Duodenal mucosa (tissue), 2 donors: ENCODE measurements at regions not wholly inside any gene's neighbourhood (a gene's known extent, or its start where the extent isn't known, plus 50 kb on each side); places are given as distances from the start of the nearest gene placed in this dataset.

Experiments used
- H3K27ac ChIP-seq: one replicate; pipeline ENCODE4 v1.7.0; 2013; ENCODE audit warnings: low read depth, low read length
- H3K27me3 ChIP-seq, 2 donors: one replicate each; pipeline ENCODE4 v1.7.0; 2013; ENCODE audit warnings: low read length in 2 of 2, control low read depth in 1 of 2; ENCODE audit not compliant: insufficient read depth in 2 of 2, control insufficient read depth in 1 of 2
- H3K36me3 ChIP-seq, 2 donors: one replicate each; pipeline ENCODE4 v1.7.0; 2013; ENCODE audit warnings: low read length in 2 of 2, control low read depth in 1 of 2; ENCODE audit not compliant: insufficient read depth in 2 of 2, control insufficient read depth in 1 of 2
- H3K4me1 ChIP-seq, 2 donors: one replicate each; pipeline ENCODE4 v1.7.0; 2013; ENCODE audit warnings: low read length in 2 of 2, control low read depth in 1 of 2; ENCODE audit not compliant: insufficient read depth in 2 of 2, control insufficient read depth in 1 of 2
- H3K4me3 ChIP-seq, 2 donors: one replicate each; pipeline ENCODE4 v1.7.0; 2013; ENCODE audit warnings: low read length in 2 of 2, low read depth in 1 of 2
- H3K9ac ChIP-seq, 2 donors: one replicate each; pipeline ENCODE4 v1.7.0; 2013; ENCODE audit warnings: low read length in 2 of 2, low read depth in 1 of 2
- H3K9me3 ChIP-seq, 2 donors: one replicate each; pipeline ENCODE4 v1.7.0; 2013; ENCODE audit warnings: low read length in 2 of 2, control low read depth in 1 of 2; ENCODE audit not compliant: control insufficient read depth in 1 of 2

DNA sequence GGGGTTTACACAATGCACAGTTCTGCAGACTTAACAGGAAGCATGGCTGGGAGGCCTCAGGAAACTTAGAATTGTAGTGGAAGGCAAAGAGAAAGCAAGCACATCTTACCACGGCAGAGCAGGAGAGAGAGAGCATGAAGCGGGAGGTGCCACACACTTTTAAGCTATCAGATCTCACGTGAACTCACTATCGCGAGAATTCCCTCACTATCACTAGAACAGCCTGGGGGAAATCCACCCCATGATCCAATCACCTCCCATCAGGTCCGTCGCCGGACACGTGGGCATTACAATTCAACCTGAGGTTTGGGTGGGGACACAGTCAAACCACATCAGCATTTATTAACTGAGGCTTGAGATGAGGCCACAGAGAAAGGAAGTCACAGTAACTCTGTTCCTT lies 326.7 kb downstream of the C16orf95 start:
- Histone ChIP-seq H3K36me3 (no peaks in the 10 kb centered on the region), H3K9me3 (no peaks in the 10 kb centered on the region), H3K27ac (no peak overlapping the region), H3K4me1 (no peaks in the 10 kb centered on the region), H3K4me3 (no peak overlapping the region), H3K27me3 (no peaks in the 10 kb centered on the region), H3K9ac (no peak overlapping the region)

DNA sequence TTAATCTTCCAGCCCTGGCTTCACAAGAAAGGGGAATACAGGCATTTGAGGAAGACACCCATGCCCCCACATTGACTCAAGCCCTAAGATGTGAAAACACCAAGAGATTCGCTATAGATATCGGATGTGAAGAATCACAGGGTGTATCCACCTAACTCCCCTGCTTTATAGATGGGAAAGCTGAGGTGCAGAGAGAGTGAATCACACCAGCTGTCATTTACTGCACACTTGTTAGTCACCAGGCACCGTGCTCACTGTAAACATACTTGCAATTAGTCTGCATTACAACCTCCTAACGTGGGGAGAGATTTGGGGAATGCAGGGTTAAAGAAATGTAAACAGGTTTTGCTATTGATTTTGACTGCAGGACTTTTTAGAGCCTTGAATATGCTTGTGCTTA lies 325.5 kb downstream of the C16orf95 start:
- no peaks in the 10 kb centered on the region for H3K4me1 ChIP-seq
- H3K9ac ChIP-seq: no peak overlapping the region
- no peak overlapping the region for H3K27ac ChIP-seq
- H3K36me3 ChIP-seq: no peaks in the 10 kb centered on the region
- H3K4me3 ChIP-seq: no peak overlapping the region
- no peaks in the 10 kb centered on the region for H3K27me3 ChIP-seq
- no peaks in the 10 kb centered on the region for H3K9me3 ChIP-seq

DNA sequence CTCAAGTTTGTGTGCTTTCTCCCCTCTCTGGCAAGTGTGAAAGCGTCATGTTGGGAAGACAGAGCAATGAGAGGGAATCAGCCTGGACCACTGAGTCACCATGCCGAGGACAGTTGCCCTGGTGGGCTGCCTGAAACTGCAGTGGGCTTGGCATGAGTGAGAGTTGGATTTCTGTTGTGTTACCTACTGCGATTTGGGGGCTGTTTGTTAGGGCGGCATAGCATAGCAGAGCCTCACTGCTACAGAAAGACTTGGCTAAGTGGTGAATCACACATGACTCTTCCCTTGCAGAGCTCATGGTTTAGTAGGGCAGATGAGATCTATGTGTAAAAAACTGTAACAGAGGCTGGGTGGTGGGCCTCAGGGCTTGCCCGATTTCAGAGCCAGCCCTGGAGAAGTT lies 324.6 kb downstream of the C16orf95 start:
- Histone ChIP-seq H3K9ac (no peak overlapping the region), H3K27ac (no peak overlapping the region), H3K9me3 (no peaks in the 10 kb centered on the region), H3K27me3 (no peaks in the 10 kb centered on the region), H3K36me3 (no peaks in the 10 kb centered on the region), H3K4me1 (no peaks in the 10 kb centered on the region), H3K4me3 (no peak overlapping the region)

DNA sequence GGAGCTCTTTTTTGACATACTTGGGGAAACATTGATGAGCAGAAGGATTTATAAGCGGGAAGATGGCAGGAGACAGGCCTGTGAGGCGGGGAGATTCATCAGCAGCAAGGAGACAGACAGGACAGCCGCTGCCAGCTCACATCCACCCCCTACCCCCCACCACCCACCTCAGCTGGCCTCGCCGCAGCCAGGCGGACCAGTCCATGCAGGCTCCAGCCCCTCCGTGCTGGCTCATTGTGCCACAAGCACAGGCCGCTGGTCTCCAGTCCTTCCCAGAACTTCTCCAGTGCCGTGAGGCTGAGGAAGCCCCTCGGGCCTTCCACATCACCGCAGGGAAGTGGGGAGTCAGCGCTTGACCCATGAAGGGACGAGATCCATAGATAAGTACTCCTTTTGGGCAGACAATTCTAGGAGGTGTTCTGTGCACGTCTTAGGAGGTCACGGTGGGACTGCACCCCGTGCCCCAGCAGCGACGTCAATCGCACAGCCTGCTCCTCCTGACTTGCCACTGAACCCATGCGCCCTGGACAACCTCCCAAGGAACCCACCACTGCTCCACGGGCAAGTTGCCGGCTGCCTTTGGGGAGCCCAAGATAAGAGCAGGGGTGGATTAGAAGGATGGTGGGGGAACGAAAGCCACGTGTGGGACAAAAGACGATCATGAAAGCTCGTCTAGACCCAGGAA lies 323.6 kb downstream of the C16orf95 start:
- no peaks in the 10 kb centered on the region for H3K9me3 ChIP-seq
- no peak overlapping the region for H3K27ac ChIP-seq
- no peak overlapping the region for H3K4me3 ChIP-seq
- H3K4me1 ChIP-seq: no peaks in the 10 kb centered on the region
- H3K9ac ChIP-seq: no peak overlapping the region
- H3K36me3 ChIP-seq: no peaks in the 10 kb centered on the region
- no peaks in the 10 kb centered on the region for H3K27me3 ChIP-seq

DNA sequence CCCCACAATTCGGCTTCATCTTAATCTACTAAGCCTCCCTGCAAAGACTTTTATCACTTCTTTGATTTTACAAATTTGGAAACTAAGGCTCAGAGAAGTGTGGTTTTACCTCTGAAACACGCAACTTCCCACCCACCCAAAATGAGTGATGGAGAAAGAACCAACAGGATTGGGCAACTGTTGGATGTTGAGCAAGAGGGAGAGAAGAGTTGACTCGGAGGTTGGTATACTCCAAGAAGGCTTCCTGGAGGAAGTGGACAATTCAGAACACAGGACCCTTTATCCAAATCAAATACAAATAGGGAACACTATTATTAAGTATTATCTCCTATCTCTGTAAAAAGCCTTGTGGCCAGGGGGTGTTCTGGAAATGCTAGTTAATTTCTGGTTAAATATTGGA lies 323.0 kb downstream of the C16orf95 start:
- no peak overlapping the region for H3K4me3 ChIP-seq
- no peaks in the 10 kb centered on the region for H3K36me3 ChIP-seq
- peaks cover 0 to 4% of the 10 kb centered on the region in 2 donors for H3K9me3 ChIP-seq
- H3K4me1 ChIP-seq: no peaks in the 10 kb centered on the region
- no peak overlapping the region for H3K27ac ChIP-seq
- H3K9ac ChIP-seq: no peak overlapping the region
- no peaks in the 10 kb centered on the region for H3K27me3 ChIP-seq

DNA sequence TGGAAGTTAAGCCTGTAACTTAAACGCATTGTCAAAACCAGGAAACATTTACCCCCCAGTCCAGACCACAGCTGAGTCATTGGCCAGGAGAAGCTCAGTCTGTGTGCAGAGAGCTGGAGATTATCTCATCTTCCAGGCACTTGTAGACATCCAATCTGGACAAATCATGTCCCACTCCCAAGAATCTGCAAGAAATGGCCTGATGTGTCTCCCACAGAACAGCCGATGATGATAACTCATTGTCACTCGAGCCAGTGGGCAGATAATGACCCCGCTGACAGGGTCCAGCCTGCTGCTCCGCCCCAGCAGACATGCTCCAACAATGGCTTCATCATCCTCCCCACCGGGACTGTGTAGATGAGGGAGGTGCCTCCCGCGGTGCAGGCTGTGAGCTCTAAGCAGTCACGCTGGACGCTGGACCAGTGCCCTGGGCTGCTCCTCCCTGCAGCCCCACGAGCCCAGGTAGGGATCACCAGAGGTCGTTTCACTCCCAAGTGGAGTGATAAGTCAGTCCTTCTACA lies 322.5 kb downstream of the C16orf95 start:
- Histone ChIP-seq H3K27ac (no peak overlapping the region), H3K4me3 (no peak overlapping the region), H3K4me1 (no peaks in the 10 kb centered on the region), H3K9me3 (peaks cover 0 to 4% of the 10 kb centered on the region in 2 donors), H3K36me3 (no peaks in the 10 kb centered on the region), H3K27me3 (no peaks in the 10 kb centered on the region), H3K9ac (no peak overlapping the region)

DNA sequence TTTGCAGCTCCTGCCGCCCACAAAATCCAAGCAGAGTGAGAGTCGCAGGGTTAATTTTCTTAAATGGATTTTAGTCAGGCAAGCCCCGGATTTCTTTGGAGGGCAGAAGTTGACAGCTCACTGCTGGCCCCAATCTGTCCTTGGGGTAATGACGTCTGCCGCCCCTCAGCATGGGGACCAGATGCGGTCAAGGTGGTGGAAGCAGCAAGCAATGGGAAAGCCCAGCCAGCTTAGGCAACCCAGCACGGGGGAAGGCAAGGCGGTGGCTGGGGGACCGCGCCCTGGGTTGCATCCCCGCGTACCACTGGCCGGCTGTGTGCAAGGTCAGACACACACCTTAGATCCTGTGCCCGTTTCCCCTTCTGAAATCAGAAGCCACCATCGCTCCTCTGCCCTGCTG lies 321.7 kb downstream of the C16orf95 start:
- Histone ChIP-seq H3K27ac (no peak overlapping the region), H3K4me3 (no peak overlapping the region), H3K27me3 (no peaks in the 10 kb centered on the region), H3K9me3 (peaks cover 0 to 4% of the 10 kb centered on the region in 2 donors), H3K36me3 (no peaks in the 10 kb centered on the region), H3K9ac (no peak overlapping the region), H3K4me1 (no peaks in the 10 kb centered on the region)

DNA sequence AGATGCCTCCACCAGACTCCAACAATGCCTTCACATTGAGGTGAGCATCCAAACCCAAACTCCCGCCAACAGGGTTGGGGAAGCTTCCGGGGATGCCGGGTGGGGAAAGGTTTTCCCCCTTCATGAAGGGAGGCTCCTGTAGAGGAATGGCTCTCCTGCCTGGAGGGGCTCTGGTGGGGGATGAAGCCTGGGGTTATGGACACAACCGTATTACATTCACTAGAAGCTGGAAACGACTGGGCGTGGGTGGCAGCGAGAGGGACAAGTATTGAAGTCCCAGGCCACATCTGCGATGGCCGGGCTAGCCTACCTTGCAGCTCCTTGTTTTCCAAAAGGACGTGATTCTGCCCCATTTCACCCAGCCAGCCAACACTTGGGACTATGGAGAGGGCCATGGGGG lies 321.1 kb downstream of the C16orf95 start:
- no peaks in the 10 kb centered on the region for H3K4me1 ChIP-seq
- no peak overlapping the region for H3K4me3 ChIP-seq
- H3K27me3 ChIP-seq: no peaks in the 10 kb centered on the region
- no peak overlapping the region for H3K9ac ChIP-seq
- H3K27ac ChIP-seq: no peak overlapping the region
- peaks cover 0 to 4% of the 10 kb centered on the region in 2 donors for H3K9me3 ChIP-seq
- no peaks in the 10 kb centered on the region for H3K36me3 ChIP-seq

DNA sequence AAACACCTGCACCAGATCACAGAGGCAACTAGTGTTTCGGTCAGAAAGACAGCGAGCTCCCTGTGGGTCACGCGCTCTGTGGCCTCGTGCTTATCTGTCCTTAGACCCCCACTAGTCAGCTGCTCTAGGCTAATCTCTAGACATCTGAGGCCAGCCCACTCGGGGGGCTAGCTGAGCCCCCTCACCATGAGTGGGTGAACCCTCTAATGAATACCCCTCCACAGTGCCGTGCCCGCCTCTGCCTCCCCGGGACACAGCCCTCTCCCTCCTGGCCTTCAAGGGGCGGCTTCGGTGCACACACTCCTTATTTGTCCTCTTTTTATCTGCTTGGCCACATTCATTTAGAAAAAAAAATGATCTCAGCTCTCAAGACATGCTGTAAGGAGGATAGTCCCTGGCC lies 320.1 kb downstream of the C16orf95 start:
- H3K4me1 ChIP-seq: no peaks in the 10 kb centered on the region
- no peak overlapping the region for H3K27ac ChIP-seq
- no peak overlapping the region for H3K4me3 ChIP-seq
- peaks cover 0 to 4% of the 10 kb centered on the region in 2 donors for H3K9me3 ChIP-seq
- H3K36me3 ChIP-seq: no peaks in the 10 kb centered on the region
- no peak overlapping the region for H3K9ac ChIP-seq
- no peaks in the 10 kb centered on the region for H3K27me3 ChIP-seq

DNA sequence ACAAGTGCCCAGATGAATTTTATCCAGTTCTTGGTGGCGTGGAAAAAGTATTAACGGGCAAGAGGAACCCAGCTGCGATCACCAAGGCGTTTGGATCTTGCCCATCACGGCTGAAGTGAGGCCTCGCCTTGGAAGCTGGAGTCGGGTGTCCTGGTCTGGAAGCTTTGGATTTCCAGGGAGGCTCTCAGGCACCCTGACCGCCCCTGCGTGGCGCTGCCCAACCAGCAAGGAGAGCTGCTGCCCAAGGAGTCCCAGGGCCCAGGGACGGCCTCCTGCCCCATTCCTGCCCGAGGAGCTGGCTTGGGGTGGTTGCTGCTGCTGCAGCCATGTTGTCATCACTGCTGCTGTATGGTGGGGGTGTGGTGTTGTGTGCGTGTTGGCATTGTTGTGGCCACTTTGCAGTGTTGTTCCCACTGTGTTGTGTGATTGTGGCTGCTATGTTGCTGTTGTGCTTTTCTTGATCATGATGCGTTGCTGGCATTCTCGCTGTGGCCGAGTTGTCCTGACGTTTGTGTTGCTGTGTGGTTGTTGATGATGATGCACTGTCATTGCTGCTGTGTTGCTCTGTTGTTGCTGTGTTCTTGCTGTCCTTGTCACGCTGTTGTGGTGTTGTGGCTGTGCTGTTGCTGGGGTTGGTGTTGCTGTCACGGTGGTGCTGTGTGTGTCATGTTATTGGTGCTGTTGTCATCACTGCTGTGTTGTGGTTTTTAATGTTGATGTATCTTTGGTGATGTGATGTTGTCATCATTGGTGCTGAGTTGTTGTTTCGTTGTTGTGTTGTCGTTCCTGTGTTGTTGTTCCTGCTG lies 318.8 kb downstream of the C16orf95 start:
- Histone ChIP-seq H3K36me3 (no peaks in the 10 kb centered on the region), H3K27me3 (no peaks in the 10 kb centered on the region), H3K9ac (no peak overlapping the region), H3K4me1 (no peaks in the 10 kb centered on the region), H3K27ac (no peak overlapping the region), H3K4me3 (no peak overlapping the region), H3K9me3 (peaks cover 0 to 4% of the 10 kb centered on the region in 2 donors)
